GM18867 (cell line): ENCODE measurements at regions not wholly inside any gene's neighbourhood (a gene's known extent, or its start where the extent isn't known, plus 50 kb on each side); places are given as distances from the start of the nearest gene placed in this dataset.
"Not testable (repeated sequence)": the region's sequence is repeated elsewhere in the genome, so short reads cannot be mapped to it uniquely, and the experiment has no call there.

Source experiments
- ATAC-seq: cut with Tn5 transposase; IDR thresholded peaks from one replicate; pipeline ENCODE4 v1.9.1; 2021; ENCODE audit warnings: mild to moderate bottlenecking, moderate library complexity; ENCODE audit not compliant: unreplicated experiment

DNA sequence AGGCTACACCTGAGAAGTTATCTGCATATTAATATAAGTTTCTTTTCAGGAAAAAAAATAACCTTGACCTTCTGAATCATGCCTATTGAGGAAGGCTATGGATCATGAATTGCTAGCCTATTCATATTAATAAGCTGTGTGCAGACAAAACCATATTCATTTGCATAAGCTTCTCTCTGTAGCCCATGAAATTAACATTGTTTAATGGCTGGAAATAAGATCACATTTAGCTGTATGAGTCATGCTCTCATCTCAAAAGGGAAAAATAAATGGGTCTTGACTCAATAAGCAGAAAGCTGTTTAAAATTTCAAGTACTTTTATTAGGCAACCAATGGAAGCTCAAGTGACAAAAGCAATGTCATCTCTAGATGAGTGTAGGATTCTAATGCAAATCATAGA lies 330.0 kb upstream of the DEPDC1 start:
- ATAC-seq: no peak

DNA sequence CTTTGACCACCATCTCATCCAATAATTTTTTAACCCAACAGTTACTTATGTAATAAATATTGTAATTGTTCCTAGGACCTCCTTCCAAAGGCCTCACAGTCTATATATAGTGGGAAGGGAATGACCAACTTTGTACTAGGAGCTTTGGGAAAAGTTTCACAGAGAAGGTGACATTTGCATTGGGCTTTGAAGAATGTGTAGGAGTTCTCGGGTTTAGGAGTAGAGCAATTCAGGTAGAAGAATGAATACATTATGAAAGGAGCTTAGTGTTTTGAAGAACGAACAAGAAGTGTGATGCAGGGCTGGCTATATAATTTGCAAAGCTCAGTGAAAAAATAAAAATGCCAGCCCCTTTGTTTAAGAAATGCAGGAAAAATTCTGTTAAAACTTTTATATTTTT lies 330.4 kb upstream of the DEPDC1 start:
- no peak for ATAC-seq

DNA sequence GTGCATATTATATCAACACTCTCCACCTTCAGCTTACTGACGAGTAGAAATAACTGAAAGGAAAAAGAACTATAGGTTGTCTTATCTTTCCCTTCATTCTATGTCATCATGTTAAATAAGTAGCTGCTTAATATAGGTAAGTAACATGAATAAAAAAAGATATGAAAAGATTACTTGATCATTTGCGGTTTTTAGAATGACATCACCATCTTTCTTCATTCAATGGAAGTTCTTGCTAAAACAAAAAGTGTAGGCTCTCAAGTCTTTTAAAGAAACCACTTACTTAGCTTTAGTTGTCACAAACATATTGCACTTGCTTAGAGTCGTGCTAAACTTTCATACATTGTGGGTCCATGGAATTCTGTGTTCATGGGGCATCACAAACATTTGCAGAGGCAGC lies 331.1 kb upstream of the DEPDC1 start:
- no peak for ATAC-seq

DNA sequence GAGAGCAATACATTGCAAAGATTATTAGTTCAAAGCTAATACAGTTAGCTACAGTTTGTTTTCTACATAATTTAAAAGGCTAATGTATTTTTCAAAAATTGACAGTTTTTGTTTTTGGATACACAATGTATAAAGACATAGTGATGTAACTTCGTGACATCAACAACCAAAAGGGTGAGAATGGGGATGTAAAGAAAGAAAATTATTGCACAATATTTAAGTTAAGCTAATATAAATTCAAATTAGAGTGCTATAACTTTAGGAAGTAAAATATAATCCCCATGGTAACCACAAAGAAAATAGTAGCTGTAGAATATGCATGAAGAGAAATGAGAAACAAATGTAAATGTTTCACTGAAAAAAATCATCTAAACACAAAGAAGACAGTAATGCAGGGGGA lies 334.4 kb upstream of the DEPDC1 start:
- no peak for ATAC-seq

DNA sequence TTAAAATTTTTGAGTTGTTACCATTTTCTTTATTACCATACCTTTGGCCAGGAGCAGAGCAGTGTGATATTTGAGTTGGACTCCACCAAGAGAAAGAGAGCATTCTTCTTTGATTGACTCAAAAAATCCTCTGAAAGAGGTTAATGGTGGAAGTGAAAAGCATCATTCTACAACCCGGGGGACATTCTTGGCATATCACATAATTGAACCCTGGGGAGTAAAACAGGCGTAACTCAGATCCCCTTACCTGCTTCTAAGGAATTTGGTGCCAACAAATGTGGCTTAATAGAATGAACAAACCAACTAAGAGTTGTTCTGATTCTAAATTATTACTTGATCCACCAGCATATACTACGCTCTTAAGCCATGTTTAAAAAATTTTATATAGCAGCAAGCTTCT lies 351.1 kb upstream of the DEPDC1 start:
- no peak for ATAC-seq

DNA sequence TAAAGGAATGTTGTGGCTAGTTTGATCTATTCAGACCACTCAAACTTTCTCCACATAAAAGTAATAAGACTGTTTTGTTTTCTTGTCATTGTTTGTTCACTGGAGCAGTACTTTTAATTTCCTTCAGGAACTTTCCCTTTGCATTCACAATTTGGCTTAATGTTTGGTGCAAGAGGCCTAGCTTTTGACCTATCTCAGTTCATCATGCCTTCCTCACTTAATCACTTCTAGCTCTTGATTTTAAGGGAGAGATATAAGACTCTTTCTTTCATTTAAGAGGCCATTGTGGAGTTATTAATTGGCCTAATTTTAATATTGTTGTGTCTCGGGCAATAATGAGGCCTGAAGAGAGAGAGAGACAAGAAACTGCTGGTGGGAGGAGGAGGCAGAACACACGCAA lies 371.7 kb upstream of the DEPDC1 start:
- ATAC-seq: no peak

DNA sequence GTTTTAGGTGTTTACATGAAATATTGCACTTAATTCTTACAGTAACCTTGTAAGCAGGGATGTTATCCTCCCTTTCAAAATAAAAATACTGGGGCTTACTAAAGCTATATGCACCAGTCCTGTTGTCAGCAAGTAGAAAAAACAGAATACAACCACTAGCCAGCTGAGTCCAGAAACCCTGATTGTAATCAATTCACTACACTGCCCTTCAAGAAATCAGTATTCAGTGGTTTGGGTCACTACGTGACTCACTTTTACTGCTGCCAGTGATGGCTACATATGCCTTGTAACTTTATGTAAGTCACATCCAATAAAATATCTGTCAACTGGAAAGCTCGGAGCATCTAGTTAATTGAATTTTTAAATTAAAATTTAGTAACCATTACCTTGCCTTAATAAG lies 376.3 kb upstream of the DEPDC1 start:
- no peak for ATAC-seq

DNA sequence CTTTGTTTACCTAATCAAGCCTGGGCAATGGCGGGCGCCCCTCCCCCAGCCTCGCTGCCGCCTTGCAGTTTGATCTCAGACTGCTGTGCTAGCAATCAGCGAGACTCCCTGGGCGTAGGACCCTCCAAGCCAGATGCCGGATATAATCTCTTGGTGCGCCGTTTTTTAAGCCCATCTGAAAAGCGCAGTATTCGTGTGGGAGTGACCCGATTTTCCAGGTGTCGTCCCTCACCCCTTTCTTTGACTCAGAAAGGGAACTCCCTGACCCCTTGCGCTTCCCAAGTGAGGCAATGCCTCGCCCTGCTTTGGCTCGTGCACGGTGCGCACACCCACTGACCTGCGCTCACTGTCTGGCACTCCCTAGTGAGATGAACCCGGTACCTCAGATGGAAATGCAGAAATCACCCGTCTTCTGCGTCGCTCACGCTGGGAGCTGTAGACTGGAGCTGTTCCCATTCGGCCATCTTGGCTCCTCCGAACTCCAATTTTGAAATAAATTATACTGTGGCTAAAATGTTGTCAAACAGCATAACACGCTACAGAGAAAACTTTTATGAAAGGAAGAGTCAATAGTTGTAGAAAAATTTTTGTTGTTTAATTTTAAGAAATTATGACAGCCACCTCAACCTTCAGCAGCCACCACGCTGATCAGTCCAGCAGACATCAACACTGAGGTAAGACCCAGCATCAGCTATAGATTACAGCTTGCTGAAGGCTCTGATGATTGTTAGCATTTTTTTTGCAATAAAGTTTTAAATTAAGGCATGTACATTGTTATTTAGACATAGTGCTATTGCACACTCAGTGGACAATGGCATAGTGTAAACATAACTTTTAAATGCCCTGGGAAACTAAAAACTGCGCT lies 384.7 kb upstream of the DEPDC1 start:
- ATAC-seq: not testable (repeated sequence)

DNA sequence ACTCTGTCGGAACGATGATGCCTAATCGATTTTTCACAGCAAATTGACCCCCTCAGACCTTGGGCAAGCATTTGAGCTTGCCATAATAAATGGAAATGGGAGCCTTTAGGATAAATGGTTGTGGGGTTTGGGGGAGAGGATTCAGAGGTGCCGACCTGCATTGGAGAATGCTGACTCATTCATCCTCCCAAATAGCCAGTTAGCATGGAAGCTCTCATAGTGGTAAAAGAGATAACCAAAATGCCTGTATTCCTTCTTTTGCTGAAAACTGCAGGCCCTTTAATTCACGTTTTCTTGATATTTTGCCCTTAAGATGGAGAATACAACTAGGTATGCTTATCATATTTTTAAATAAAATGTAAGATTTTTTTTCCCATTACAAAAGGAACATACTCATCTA lies 392.6 kb upstream of the DEPDC1 start:
- no peak for ATAC-seq

DNA sequence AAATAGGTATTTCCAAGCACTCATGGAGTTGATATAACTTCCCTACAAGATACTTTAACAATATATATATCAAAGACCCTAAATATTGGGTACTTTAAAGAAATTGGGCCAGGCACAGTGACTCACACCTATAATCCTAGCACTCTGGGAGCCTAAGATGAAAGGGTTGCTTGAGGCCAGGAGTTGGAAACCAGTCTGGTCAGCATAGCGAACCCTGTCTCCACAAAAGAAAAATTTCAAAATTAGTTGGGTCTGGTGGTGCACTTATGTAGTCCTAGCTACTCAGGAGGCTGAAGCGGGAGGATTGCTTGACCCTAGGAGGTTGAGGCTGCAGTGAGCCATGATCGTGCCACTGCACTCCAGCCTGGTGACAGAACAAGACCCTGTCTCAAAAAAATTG lies 393.9 kb upstream of the DEPDC1 start:
- ATAC-seq: no peak

DNA sequence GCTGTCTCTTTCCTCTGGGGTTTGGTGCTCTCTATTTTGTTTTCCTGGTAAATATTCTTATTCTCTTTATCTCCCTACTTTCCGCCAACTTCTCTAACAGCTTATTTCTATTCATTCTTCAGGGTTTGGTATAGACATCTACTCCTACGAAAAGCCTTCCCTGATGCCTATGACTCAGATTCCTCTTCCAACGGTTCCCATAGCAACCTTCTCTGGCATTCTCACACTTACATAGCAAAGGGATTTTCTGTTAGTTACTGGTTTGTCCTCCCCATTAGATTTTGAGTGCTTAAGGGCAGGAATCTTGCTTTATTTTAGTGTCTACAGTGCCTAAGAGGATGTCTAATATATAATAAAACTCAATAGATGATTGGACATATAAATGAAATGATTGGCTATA lies 407.6 kb upstream of the DEPDC1 start:
- ATAC-seq: no peak

DNA sequence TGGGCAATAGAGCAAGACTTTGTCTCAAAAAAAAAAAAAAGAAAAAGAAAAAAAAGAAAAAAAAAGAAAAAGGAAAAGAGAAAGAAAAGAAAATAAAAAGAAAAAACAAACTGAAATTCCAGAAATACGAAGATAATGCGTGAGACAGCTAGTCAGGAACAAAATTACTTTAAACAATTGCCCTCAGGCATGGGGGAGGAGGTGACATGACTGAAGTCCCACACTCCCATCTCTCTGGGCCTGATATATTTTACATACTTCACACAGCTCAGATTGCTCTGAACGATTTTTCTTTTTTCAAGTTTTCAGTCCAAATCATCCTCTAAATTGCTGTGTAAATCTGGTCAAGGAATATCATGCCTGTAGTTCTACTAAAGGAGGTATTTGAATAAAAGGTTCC lies 409.5 kb upstream of the DEPDC1 start:
- no peak for ATAC-seq

DNA sequence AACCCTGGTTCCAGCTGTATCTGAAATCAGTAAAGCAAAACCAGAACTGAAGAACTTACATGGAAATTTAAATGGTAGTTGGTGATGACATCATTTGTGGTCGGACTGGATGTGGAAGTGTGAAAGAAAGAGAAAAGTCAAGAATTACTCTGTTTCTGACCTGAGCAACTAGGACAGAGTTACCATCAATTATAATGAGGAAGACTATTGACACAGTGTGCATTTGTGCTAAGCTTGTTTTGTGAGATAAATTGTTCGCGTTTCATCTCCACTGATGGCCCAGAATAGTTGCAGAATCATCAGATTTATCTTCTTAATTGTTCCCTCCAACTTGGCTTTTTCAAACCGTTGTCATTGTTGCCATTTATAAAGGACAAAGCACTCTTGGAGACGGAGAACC lies 410.6 kb upstream of the DEPDC1 start:
- ATAC-seq: no peak

DNA sequence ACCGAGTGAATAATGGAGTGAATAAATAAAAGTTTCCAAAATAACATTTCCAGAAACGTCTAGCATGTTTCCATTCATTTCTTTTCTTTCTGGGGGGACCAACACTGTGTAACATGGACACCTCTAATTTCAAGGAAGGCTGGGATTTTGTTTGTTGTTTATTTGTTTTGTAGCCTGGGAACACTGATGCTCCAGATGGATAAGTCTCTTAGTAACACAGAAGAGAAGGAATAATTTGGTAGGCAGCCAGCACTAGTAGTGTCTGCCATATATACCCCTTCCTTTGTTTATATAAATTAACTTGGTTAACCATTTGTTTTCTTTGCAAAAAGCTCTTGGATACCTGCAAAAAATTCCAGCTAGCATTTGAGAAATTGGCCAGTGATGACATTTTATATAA lies 411.4 kb upstream of the DEPDC1 start:
- no peak for ATAC-seq

DNA sequence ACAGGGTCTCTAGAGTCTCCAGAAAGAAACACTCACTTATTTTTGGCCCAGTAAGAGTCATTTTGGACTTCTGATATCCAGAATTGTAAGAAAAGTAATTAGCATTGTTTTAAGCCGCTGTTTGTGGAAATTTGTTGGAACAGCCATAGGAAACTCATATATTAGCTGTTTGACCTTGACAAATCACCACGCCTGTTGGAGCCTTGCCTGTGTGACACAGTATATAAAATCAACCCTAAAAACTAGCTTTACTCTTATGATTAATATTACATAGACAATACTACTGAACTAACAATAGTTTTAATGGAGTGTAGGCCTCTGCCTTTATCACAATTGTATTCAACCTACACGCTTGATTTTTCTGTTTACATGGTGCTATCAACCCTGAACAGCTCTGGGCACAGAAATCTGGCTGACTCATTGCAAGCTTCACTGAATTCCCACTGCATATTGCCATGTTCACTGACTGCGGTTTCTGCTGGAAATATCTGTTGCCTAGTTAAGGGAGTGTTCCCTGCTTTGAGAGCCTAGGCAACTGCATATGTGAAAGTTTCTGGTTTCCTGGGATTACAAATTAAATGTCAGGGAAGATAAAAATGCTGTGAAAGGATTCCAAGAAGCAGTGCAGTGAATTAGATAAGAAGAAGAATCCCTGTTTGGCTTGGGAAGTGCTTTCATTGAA lies 419.5 kb upstream of the DEPDC1 start:
- no peak for ATAC-seq

DNA sequence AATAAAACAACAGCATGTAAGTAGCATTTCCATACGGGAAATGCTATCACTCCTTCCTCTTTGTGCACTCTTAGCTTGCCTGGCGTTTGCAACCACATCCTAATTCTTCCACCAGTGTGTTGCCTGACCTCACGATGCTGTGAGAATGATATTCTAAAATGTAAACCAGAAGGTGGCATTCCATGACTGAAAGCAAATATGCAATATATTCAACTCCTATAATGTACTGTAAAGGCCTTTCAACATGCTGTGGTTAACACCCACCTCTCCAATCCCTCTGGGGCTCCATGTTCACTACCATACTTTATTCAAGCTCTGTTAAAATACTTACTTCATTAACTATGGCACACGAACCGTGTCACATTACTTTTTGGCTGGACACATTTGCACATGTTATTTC lies 420.6 kb upstream of the DEPDC1 start:
- no peak for ATAC-seq

DNA sequence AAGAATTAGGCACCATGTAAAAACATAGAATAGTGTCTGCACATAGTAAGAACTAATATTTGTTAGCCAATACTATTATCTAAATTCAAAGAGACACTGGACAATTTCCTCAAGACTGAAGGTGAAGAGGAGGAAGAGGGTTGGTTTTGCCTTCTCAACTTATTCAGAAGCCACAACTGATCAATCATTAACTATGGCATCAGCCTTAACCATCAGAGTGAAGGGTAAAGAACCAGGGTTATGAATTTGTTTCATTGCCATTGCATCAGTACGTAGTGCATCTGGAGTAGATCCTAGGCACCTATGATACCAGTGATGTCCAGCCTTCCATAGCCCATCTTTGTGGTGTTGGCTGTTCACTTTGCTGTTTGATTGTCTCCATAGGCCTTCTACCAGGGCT lies 421.7 kb upstream of the DEPDC1 start:
- ATAC-seq: no peak

DNA sequence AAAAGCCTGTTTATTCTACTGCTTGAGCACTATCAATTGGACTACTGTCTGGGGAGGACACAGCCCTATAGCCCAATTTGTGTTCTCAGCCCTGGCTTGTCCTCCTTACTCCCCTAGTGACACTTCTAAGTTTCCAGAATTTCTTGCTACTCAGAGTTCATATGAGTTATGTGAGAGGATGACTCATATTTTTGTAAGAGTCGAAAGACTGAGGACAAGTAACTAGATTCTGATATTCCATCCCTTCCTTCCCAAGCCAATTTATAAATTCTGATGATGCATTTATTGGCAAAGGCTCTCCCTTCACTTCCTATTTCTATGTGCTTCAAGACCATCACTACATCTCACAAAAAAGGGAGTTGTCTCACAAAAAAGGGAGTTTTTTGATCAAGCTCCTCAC lies 422.2 kb upstream of the DEPDC1 start:
- ATAC-seq: no peak

DNA sequence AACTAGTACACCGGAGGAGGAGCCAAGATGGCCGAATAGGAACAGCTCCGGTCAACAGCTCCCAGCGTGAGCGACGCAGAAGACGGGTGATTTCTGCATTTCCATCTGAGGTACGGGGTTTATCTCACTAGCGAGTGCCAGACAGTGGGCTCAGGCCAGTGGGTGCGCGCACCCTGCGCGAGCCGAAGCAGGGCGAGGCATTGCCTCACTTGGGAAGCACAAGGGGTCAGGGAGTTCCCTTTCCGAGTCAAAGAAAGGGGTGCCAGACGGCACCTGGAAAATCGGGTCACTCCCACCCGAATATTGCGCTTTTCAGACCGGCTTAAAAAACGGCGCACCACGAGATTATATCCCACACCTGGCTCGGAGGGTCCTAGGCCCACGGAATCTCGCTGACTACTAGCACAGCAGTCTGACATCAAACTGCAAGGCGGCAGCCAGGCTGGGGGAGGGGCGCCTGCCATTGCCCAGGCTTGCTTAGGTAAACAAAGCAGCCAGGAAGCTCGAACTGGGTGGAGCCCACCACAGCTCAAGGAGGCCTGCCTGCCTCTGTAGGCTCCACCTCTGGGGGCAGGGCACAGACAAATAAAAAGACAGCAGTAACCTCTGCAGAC lies 426.7 kb upstream of the DEPDC1 start:
- not testable (repeated sequence) for ATAC-seq

DNA sequence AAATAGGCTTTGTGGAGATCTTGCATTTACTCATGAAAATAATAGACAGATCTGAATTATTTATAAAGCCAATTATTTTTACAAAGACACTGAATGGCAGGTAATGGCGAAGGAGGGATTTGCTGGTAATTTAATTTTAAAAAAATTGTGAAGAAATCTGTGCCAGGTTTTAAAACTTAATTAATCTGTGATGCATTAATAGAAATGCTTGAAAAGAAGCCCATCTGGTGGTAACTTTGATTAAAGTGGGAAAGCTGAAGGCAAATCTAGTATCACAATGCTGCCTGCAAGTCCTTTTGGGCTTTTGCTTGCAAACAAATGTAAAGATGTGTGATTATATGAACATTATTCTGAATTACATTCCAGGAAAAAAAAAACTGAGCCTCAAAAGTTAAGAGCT lies 433.2 kb upstream of the DEPDC1 start:
- no peak for ATAC-seq

DNA sequence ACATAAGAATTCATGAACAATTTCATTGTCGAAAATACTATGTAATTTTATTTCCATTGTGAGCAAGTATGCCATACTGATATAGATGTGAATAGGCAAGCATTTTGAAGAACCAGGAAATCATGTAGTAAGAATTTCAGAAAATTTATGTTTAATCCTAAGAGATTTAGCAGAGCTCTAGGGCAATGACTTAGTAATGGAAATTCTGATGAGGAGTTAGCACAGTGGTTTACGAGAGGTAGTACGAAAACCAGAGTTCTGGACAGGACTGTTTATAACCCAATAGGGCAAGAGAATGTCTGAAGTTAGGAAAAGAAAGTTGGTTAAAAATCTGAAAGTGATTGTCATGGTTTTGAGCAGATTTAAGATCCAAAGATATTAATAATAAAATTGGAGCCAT lies 439.6 kb upstream of the DEPDC1 start:
- no peak for ATAC-seq

DNA sequence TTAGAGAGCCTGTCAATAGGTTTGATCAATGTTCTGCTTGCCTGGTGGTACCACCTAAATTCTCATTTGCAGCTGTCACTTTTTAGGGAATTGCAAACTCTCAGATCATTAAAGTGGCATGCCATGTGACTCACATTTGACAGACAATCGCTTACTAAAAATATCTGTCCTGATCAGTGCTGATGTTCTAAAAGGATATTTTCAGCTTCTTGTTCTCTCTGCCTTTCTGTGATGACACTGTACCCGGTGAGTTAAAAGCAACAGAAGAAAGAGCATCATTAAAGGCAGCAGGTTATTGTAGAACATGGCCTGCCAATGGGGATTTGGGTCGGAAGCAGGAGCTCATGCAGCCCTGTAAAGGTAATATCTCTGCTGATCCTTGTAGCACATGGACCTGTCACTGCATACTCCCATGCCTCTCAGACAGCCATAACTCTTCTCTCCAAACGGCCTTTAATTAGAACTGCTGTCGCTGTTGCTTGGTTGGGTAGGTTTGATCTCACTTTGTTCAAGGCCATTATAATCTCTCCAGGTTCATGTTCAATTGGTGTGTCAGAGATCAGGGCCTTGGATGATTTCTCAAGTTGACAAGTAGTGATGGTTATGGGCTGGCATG lies 441.3 kb upstream of the DEPDC1 start:
- no peak for ATAC-seq
